Spinal cord (tissue), 9 donors: ENCODE measurements at regions not wholly inside any gene's neighbourhood (a gene's known extent, or its start where the extent isn't known, plus 50 kb on each side); places are given as distances from the start of the nearest gene placed in this dataset.

Source experiments
- DNase-seq, 6 donors: peaks; one replicate each; pipeline versions ENCODE4 v3.0.0 to v3.0.0-alpha.2; 2013 to 2015; ENCODE audit warnings: low spot score in 6 of 6, low read depth in 4 of 6
- H3K27ac ChIP-seq: one replicate; pipeline ENCODE4 v1.5.1; 2013; ENCODE audit warnings: low read depth, low read length, control low read depth
- H3K27me3 ChIP-seq: one replicate; pipeline ENCODE4 v1.6.1; 2013; ENCODE audit warnings: low read length; ENCODE audit not compliant: control insufficient read depth, insufficient read depth
- H3K36me3 ChIP-seq: one replicate; pipeline ENCODE4 v1.6.1; 2013; ENCODE audit warnings: low read length; ENCODE audit not compliant: control insufficient read depth, insufficient read depth
- H3K4me1 ChIP-seq: one replicate; pipeline ENCODE4 v1.6.1; 2013; ENCODE audit warnings: low read length; ENCODE audit not compliant: control insufficient read depth, insufficient read depth
- H3K4me3 ChIP-seq: one replicate; pipeline ENCODE4 v1.5.1; 2013; ENCODE audit warnings: low read depth, low read length, control low read depth
- H3K9me3 ChIP-seq: one replicate; pipeline ENCODE4 v1.6.1; 2013; ENCODE audit warnings: low read length; ENCODE audit not compliant: control insufficient read depth, insufficient read depth
- WGBS: methylation state at CpG from one replicate; pipeline ENCODE4 v1.1.5; 2013; ENCODE audit warnings: missing lambda C conversion rate; ENCODE audit not compliant: insufficient coverage; 5-methylcytosine and 5-hydroxymethylcytosine counted together
- donor health status: healthy.

GRCh38 chr20:24786646-24787045, 162.4 kb upstream of the CST7 start:
- no peaks in the 10 kb centered on the region for H3K36me3 ChIP-seq
- H3K9me3 ChIP-seq: no peaks in the 10 kb centered on the region
- no peak overlapping the region for H3K27ac ChIP-seq
- 90% methylated on average over 7 of the region's 7 CpGs for WGBS
- no peak overlapping the region for H3K4me3 ChIP-seq
- no peak for DNase-seq
- no peaks in the 10 kb centered on the region for H3K27me3 ChIP-seq
- peaks cover 19% of the 10 kb centered on the region for H3K4me1 ChIP-seq

GRCh38 chr20:24787071-24787470, 162.0 kb upstream of the CST7 start:
- Histone ChIP-seq H3K27ac (no peak overlapping the region), H3K27me3 (no peaks in the 10 kb centered on the region)

GRCh38 chr20:24787621-24788020, 161.4 kb upstream of the CST7 start:
- no peak overlapping the region for H3K27ac ChIP-seq
- H3K9me3 ChIP-seq: no peaks in the 10 kb centered on the region
- DNase-seq: no peak
- WGBS: 89% methylated on average over 2 of the region's 8 CpGs
- no peak overlapping the region for H3K4me3 ChIP-seq
- H3K4me1 ChIP-seq: peaks cover 14% of the 10 kb centered on the region
- H3K27me3 ChIP-seq: no peaks in the 10 kb centered on the region
- H3K36me3 ChIP-seq: no peaks in the 10 kb centered on the region

More at GRCh38 chr20:24787071-24787470, 162.0 kb upstream of the CST7 start:
- Histone ChIP-seq H3K4me3 (no peak overlapping the region), H3K36me3 (no peaks in the 10 kb centered on the region), H3K9me3 (no peaks in the 10 kb centered on the region), H3K4me1 (peaks cover 17% of the 10 kb centered on the region)
- WGBS: 93% methylated on average over 9 of the region's 10 CpGs
- DNase-seq: no peak

GRCh38 chr20:24789877-24790276, 159.2 kb upstream of the CST7 start:
- 80% methylated on average over 4 of the region's 4 CpGs for WGBS
- Histone ChIP-seq H3K36me3 (no peaks in the 10 kb centered on the region), H3K27me3 (no peaks in the 10 kb centered on the region), H3K4me1 (peaks cover 5% of the 10 kb centered on the region), H3K9me3 (no peaks in the 10 kb centered on the region), H3K27ac (no peak overlapping the region), H3K4me3 (no peak overlapping the region)
- no peak for DNase-seq

- no peak overlapping the region for H3K27ac ChIP-seq
- H3K27me3 ChIP-seq: no peaks in the 10 kb centered on the region
- no peak for DNase-seq
- H3K36me3 ChIP-seq: no peaks in the 10 kb centered on the region
- peaks cover 5% of the 10 kb centered on the region for H3K4me1 ChIP-seq
- no peak overlapping the region for H3K4me3 ChIP-seq
- 78% methylated on average over 10 of the region's 13 CpGs for WGBS
- H3K9me3 ChIP-seq: no peaks in the 10 kb centered on the region
These were observed 158.3 kb upstream of the CST7 start for GRCh38 chr20:24790746-24791283.

- peaks cover 5% of the 10 kb centered on the region for H3K4me1 ChIP-seq
- H3K9me3 ChIP-seq: no peaks in the 10 kb centered on the region
- no peak for DNase-seq
- no peak overlapping the region for H3K4me3 ChIP-seq
- WGBS: 94% methylated on average over 2 of the region's 2 CpGs
- H3K27ac ChIP-seq: no peak overlapping the region
- no peaks in the 10 kb centered on the region for H3K27me3 ChIP-seq
- H3K36me3 ChIP-seq: no peaks in the 10 kb centered on the region
These were observed 157.1 kb upstream of the CST7 start for GRCh38 chr20:24791953-24792352.

- H3K4me1 ChIP-seq: peaks cover 5% of the 10 kb centered on the region
- DNase-seq: no peak
- no peaks in the 10 kb centered on the region for H3K36me3 ChIP-seq
- WGBS: 84% methylated on average over 20 of the region's 24 CpGs
- H3K27me3 ChIP-seq: no peaks in the 10 kb centered on the region
- no peak overlapping the region for H3K27ac ChIP-seq
- no peak overlapping the region for H3K4me3 ChIP-seq
- H3K9me3 ChIP-seq: no peaks in the 10 kb centered on the region
These were observed 156.2 kb upstream of the CST7 start for GRCh38 chr20:24792641-24793495.

GRCh38 chr20:24795436-24795835, 153.6 kb upstream of the CST7 start:
- no peaks in the 10 kb centered on the region for H3K9me3 ChIP-seq
- H3K4me3 ChIP-seq: no peak overlapping the region
- no peaks in the 10 kb centered on the region for H3K36me3 ChIP-seq
- WGBS: 85% methylated on average over 8 of the region's 8 CpGs
- H3K27me3 ChIP-seq: no peaks in the 10 kb centered on the region
- peaks cover 4% of the 10 kb centered on the region for H3K4me1 ChIP-seq
- H3K27ac ChIP-seq: no peak overlapping the region
- DNase-seq: no peak

- no peak for DNase-seq
- H3K4me1 ChIP-seq: peaks cover 7% of the 10 kb centered on the region
- H3K36me3 ChIP-seq: no peaks in the 10 kb centered on the region
- 94% methylated on average over 7 of the region's 9 CpGs for WGBS
- H3K27ac ChIP-seq: no peak overlapping the region
- H3K27me3 ChIP-seq: no peaks in the 10 kb centered on the region
- no peak overlapping the region for H3K4me3 ChIP-seq
- H3K9me3 ChIP-seq: no peaks in the 10 kb centered on the region
These were observed 152.8 kb upstream of the CST7 start for GRCh38 chr20:24796236-24796635.

GRCh38 chr20:24797113-24797512, 152.0 kb upstream of the CST7 start:
- peaks cover 7% of the 10 kb centered on the region for H3K4me1 ChIP-seq
- H3K4me3 ChIP-seq: no peak overlapping the region
- H3K27ac ChIP-seq: no peak overlapping the region
- no peaks in the 10 kb centered on the region for H3K27me3 ChIP-seq
- DNase-seq: peak in 1 of 6 donors; percentile 37
- WGBS: 70% methylated on average over 4 of the region's 6 CpGs
- no peaks in the 10 kb centered on the region for H3K36me3 ChIP-seq
- no peaks in the 10 kb centered on the region for H3K9me3 ChIP-seq
